ENCODE measurements at regions not wholly inside any gene's neighbourhood (a gene's known extent, or its start where the extent isn't known, plus 50 kb on each side); places are given as distances from the start of the nearest gene placed in this dataset.

- TF ChIP-seq POLR2A (IDR thresholded peaks at IDR 0.05), result no peak
- TF ChIP-seq CTCF (IDR thresholded peaks at IDR 0.05), result no peak
These were observed 51.0 kb downstream of the FAT4 start for GRCh38 chr4:125365731-125366130.
